ENCODE measurements at regions not wholly inside any gene's neighbourhood (a gene's known extent, or its start where the extent isn't known, plus 50 kb on each side); places are given as distances from the start of the nearest gene placed in this dataset.

DNA sequence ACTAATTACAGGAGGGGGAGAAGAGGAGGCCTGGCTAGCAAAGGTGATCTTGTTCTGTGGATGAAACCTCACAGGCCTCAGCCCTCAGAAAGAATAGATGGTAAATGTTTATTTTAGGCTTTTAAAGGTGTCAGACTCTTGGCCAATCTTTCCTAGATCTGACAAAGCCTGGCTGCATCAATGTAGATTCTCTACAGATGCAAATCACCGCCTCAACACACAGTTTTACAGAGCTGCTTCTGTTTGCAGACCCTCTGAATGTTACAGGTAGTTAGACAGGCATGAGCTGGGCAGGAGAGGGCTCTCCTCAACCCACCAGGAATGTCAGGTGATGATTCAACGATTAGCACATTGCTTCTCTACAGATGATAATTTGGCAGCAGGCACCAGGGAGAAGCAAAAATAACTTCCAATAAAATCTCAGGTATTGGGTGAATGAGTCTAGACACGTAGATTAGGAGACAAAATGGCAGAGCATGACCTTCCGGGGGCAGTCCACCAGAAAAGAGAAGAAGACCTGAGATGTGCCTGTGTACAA is 105.4 kb upstream of the VANGL1 start:
- TF ChIP-seq GABPA (IDR thresholded peaks at IDR 0.05 in 1 of 2, conservative IDR thresholded peaks at IDR 0.05 in 1 of 2), result no peak
- TF ChIP-seq CTCF (IDR thresholded peaks at IDR 0.05; ENCODE audit: low read depth, low read length, missing input control), result no peak
- no peak for TF ChIP-seq TAF1 (conservative IDR thresholded peaks at IDR 0.05)
- no peak for TF ChIP-seq RXRA (IDR thresholded peaks at IDR 0.05)
- no peak for TF ChIP-seq HNF4A (conservative IDR thresholded peaks at IDR 0.05)
- TF ChIP-seq REST (IDR thresholded peaks at IDR 0.05), result no peak
- TF ChIP-seq FOXA1 (IDR thresholded peaks at IDR 0.05), result no peak

Measured in liver (tissue), 3 donors.